ENCODE measurements at regions not wholly inside any gene's neighbourhood (a gene's known extent, or its start where the extent isn't known, plus 50 kb on each side); places are given as distances from the start of the nearest gene placed in this dataset.
"Not testable (repeated sequence)": the region's sequence is repeated elsewhere in the genome, so short reads cannot be mapped to it uniquely, and the experiment has no call there.

DNA sequence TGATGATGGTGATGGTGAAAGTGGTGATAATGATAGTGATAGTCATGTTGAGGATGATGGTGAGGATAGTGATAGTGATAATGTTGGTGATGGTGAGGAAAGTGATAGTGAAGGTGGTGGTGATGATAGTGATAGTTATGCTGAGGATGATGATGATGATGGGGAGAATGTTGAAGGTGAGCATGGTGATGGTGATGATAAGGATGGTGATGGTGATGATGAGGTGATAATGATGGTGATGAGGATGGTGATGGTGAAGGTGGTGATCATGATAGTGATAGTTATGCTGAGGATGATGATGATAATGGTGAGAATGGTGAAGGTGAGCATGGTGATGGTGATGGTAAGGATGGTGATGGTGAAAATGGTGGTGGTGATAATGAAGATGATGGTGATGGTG lies 64.9 kb upstream of the ZNF337 start:
- Histone ChIP-seq H3K4me2 (ENCODE audit: insufficient read depth, low read length) (no peak overlapping the region), H3K4me3 (replicated peaks in 1 of 3; ENCODE audit: insufficient read depth in 1 of 3, low read depth in 1 of 3, low read length in 3 of 3) (no peak overlapping the region), H2AFZ (ENCODE audit: low read depth, low read length) (no peak overlapping the region), H3K9me1 (replicated peaks; ENCODE audit: control insufficient read depth, extremely low read depth, insufficient read depth, low read length) (no peaks in the 10 kb centered on the region), H3K27me3 (ENCODE audit: control insufficient read depth in 2 of 2, insufficient read depth in 2 of 2, low read length in 2 of 2) (no peaks in the 10 kb centered on the region), H3K4me1 (ENCODE audit: control insufficient read depth, extremely low read depth, insufficient read depth, low read length) (no peaks in the 10 kb centered on the region), H3K9me3 (replicated peaks; ENCODE audit: control insufficient read depth, insufficient read depth, low read length) (no peaks in the 10 kb centered on the region), H3K27ac (ENCODE audit: insufficient read depth, low read depth, low read length) (no peak overlapping the region), H3K79me2 (ENCODE audit: control insufficient read depth, insufficient read depth, low read length) (no peaks in the 10 kb centered on the region), H3K9ac (replicated peaks; ENCODE audit: extremely low read depth, insufficient read depth, low read length) (no peak overlapping the region), H3K36me3 (ENCODE audit: control insufficient read depth in 2 of 2, extremely low read depth in 1 of 2, insufficient read depth in 2 of 2, low read length in 2 of 2) (no peaks in the 10 kb centered on the region), H4K20me1 (replicated peaks; ENCODE audit: control insufficient read depth, extremely low read depth, insufficient read depth, low read length) (no peaks in the 10 kb centered on the region)
- no peak for FAIRE-seq
- TF ChIP-seq GATA2 (IDR thresholded peaks at IDR 0.05; ENCODE audit: insufficient read depth, insufficient read length, low read depth, low read length) (no peak), MYC (IDR thresholded peaks at IDR 0.05; ENCODE audit: low read depth, low read length) (no peak), JUN (IDR thresholded peaks at IDR 0.05; ENCODE audit: borderline replicate concordance, insufficient read depth, insufficient read length, low read depth) (no peak), FOS (IDR thresholded peaks at IDR 0.05; ENCODE audit: borderline replicate concordance, insufficient read depth, low read length) (no peak)
- TF ChIP-seq, protein P1, sequence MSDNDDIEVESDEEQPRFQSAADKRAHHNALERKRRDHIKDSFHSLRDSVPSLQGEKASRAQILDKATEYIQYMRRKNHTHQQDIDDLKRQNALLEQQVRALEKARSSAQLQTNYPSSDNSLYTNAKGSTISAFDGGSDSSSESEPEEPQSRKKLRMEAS (IDR thresholded peaks at IDR 0.05; ENCODE audit: insufficient read depth, insufficient read length), result no peak
- intact Hi-C loops (cut with micrococcal nuclease), result no loop called here
- POLR2A ChIA-PET, result no interaction called here
- dilution Hi-C loops (cut with MboI; ENCODE audit: extremely low pct_ligation_motif_present, low sequenced_read_pairs), result no loop called here
- no TSS peak for BruUV-seq (replicated peaks)
- CTCF ChIA-PET, result no interaction called here
- DNase-seq (ENCODE audit: low read depth, low spot score), result no peak

DNA sequence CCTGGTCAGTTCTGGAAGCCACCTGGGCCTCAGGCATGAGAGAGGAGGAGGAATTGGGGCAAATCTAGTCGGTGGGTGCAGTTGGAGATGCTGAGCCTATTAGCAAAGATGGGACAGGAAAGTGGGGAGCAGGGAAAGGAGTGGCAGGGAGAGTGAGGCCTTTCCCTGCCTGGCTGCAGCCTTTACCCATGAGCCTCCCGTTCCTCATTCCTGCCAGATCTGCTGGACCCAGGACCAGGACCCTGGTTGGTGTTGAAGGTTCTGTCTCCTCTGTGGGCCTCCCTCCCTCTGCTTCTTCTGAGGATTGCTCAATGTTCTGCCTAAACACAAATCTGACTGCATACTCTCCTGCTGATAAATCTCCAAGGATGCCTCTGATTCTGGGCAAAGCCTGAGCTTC lies 64.4 kb upstream of the ZNF337 start:
- intact Hi-C loops (cut with micrococcal nuclease); H3K9me3 ChIP-seq (replicated peaks; ENCODE audit: control insufficient read depth, insufficient read depth, low read length); H3K4me1 ChIP-seq (ENCODE audit: control insufficient read depth, extremely low read depth, insufficient read depth, low read length); POLR2A ChIA-PET; H3K9me1 ChIP-seq (replicated peaks; ENCODE audit: control insufficient read depth, extremely low read depth, insufficient read depth, low read length); BruUV-seq (replicated peaks); H3K27me3 ChIP-seq (ENCODE audit: control insufficient read depth in 2 of 2, insufficient read depth in 2 of 2, low read length in 2 of 2); CTCF ChIA-PET; FAIRE-seq; DNase-seq (ENCODE audit: low read depth, low spot score); H2AFZ ChIP-seq (ENCODE audit: low read depth, low read length); H3K9ac ChIP-seq (replicated peaks; ENCODE audit: extremely low read depth, insufficient read depth, low read length); H3K79me2 ChIP-seq (ENCODE audit: control insufficient read depth, insufficient read depth, low read length); dilution Hi-C loops (cut with MboI; ENCODE audit: extremely low pct_ligation_motif_present, low sequenced_read_pairs); H3K4me2 ChIP-seq (ENCODE audit: insufficient read depth, low read length); H4K20me1 ChIP-seq (replicated peaks; ENCODE audit: control insufficient read depth, extremely low read depth, insufficient read depth, low read length); H3K27ac ChIP-seq (ENCODE audit: insufficient read depth, low read depth, low read length); H3K4me3 ChIP-seq (replicated peaks in 1 of 3; ENCODE audit: insufficient read depth in 1 of 3, low read depth in 1 of 3, low read length in 3 of 3); H3K36me3 ChIP-seq (ENCODE audit: control insufficient read depth in 2 of 2, extremely low read depth in 1 of 2, insufficient read depth in 2 of 2, low read length in 2 of 2): not testable (repeated sequence)
